H1 (cell line): ENCODE measurements at regions not wholly inside any gene's neighbourhood (a gene's known extent, or its start where the extent isn't known, plus 50 kb on each side); places are given as distances from the start of the nearest gene placed in this dataset.

Experiments used
- CBX8 ChIP-seq: fragments of 300-800, 300-1000 bp; sonication (generic); IDR thresholded peaks from 2 replicates; pipeline ENCODE4 v1.7.1; 2016; ENCODE audit warnings: low read depth, low read length, borderline replicate concordance
- CHD7 ChIP-seq: fragments of 300-600 bp; sonication (generic); IDR thresholded peaks from 2 replicates; pipeline ENCODE4 v1.7.1; 2012; ENCODE audit warnings: low read length, moderate library complexity, mild to moderate bottlenecking, inconsistent platforms; ENCODE audit not compliant: insufficient replicate concordance
- JUN ChIP-seq: IDR thresholded peaks from 2 replicates; pipeline ENCODE4 v1.6.1; 2011; ENCODE audit warnings: low read depth, mild to moderate bottlenecking, improper control_type of control experiment, low read length
- YY1 ChIP-seq: IDR thresholded peaks from 2 replicates; pipeline ENCODE4 v1.6.1; 2011; ENCODE audit warnings: low read depth, mild to moderate bottlenecking, low read length

GRCh38 chr1:194223596-194223995, 1037.2 kb upstream of the B3GALT2 start (continued):
- TF ChIP-seq CHD7, result no peak
- no peak for TF ChIP-seq YY1
- TF ChIP-seq JUN, result no peak
- no peak for TF ChIP-seq CBX8
